ENCODE measurements at regions not wholly inside any gene's neighbourhood (a gene's known extent, or its start where the extent isn't known, plus 50 kb on each side); places are given as distances from the start of the nearest gene placed in this dataset.

- H3K27ac ChIP-seq (ENCODE audit: control insufficient read depth, insufficient read depth, low read length), result no peak overlapping the region
- dilution Hi-C loops (cut with MboI; ENCODE audit: extremely low pct_ligation_motif_present, low sequenced_read_pairs), result no loop called here
- no peak overlapping the region for H3K4me2 ChIP-seq (ENCODE audit: control insufficient read depth, extremely low read depth, insufficient read depth, low read depth, low read length)
- no peaks in the 10 kb centered on the region for H3K9me1 ChIP-seq (ENCODE audit: control insufficient read depth, extremely low read depth, insufficient read depth, low read length)
- no peaks in the 10 kb centered on the region for H3K79me2 ChIP-seq (ENCODE audit: control insufficient read depth, insufficient read depth, low read length)
- H2AFZ ChIP-seq (ENCODE audit: control insufficient read depth, low read length), result no peak overlapping the region
- DNase-seq (ENCODE audit: low read depth, low spot score) (no peak), FAIRE-seq (no peak)
- no peaks in the 10 kb centered on the region for H3K36me3 ChIP-seq (ENCODE audit: control insufficient read depth in 2 of 2, extremely low read depth in 1 of 2, insufficient read depth in 2 of 2, low read length in 2 of 2)
- H3K4me1 ChIP-seq (ENCODE audit: control insufficient read depth, extremely low read depth, insufficient read depth, low read length), result no peaks in the 10 kb centered on the region
- H3K9me3 ChIP-seq (ENCODE audit: control insufficient read depth, low read depth, low read length), result no peaks in the 10 kb centered on the region
- no peaks in the 10 kb centered on the region for H4K20me1 ChIP-seq (ENCODE audit: control insufficient read depth, extremely low read depth, insufficient read depth, low read length)
- no peak for TF ChIP-seq EZH2 (IDR thresholded peaks at IDR 0.05; ENCODE audit: low read length)
- TF ChIP-seq CTCF (optimal IDR thresholded peaks at IDR 0.05 in 1 of 3, IDR thresholded peaks at IDR 0.05 in 1 of 3, conservative IDR thresholded peaks at IDR 0.05 in 1 of 3; ENCODE audit: extremely low read depth in 1 of 3, insufficient read depth in 2 of 3, low read length in 3 of 3), result no peak
- no peak overlapping the region for H3K9ac ChIP-seq (ENCODE audit: control insufficient read depth, extremely low read depth, insufficient read depth, low read length)
- no peaks in the 10 kb centered on the region for H3K27me3 ChIP-seq (ENCODE audit: control insufficient read depth, extremely low read depth, insufficient read depth, low read length)
- no peak overlapping the region for H3K4me3 ChIP-seq (ENCODE audit: control insufficient read depth in 2 of 3, extremely low read depth in 1 of 3, insufficient read depth in 2 of 3, low read depth in 1 of 3, low read length in 3 of 3)
Measured at GRCh38 chr5:86689103-86689729, 71.5 kb downstream of the COX7C start.

GRCh38 chr5:86709157-86709881, 91.6 kb downstream of the COX7C start:
- Histone ChIP-seq H3K9me3 (ENCODE audit: control insufficient read depth, low read depth, low read length) (no peaks in the 10 kb centered on the region), H3K9ac (ENCODE audit: control insufficient read depth, extremely low read depth, insufficient read depth, low read length) (no peak overlapping the region), H3K4me1 (ENCODE audit: control insufficient read depth, extremely low read depth, insufficient read depth, low read length) (no peaks in the 10 kb centered on the region), H3K27me3 (ENCODE audit: control insufficient read depth, extremely low read depth, insufficient read depth, low read length) (no peaks in the 10 kb centered on the region), H2AFZ (ENCODE audit: control insufficient read depth, low read length) (no peak overlapping the region), H3K4me2 (ENCODE audit: control insufficient read depth, extremely low read depth, insufficient read depth, low read depth, low read length) (no peak overlapping the region), H3K36me3 (ENCODE audit: control insufficient read depth in 2 of 2, extremely low read depth in 1 of 2, insufficient read depth in 2 of 2, low read length in 2 of 2) (no peaks in the 10 kb centered on the region), H3K4me3 (ENCODE audit: control insufficient read depth in 2 of 3, extremely low read depth in 1 of 3, insufficient read depth in 2 of 3, low read depth in 1 of 3, low read length in 3 of 3) (no peak overlapping the region), H3K27ac (ENCODE audit: control insufficient read depth, insufficient read depth, low read length) (no peak overlapping the region), H3K79me2 (ENCODE audit: control insufficient read depth, insufficient read depth, low read length) (no peaks in the 10 kb centered on the region), H4K20me1 (ENCODE audit: control insufficient read depth, extremely low read depth, insufficient read depth, low read length) (no peaks in the 10 kb centered on the region), H3K9me1 (ENCODE audit: control insufficient read depth, extremely low read depth, insufficient read depth, low read length) (no peaks in the 10 kb centered on the region)
- DNase-seq (ENCODE audit: low read depth, low spot score), result no peak
- dilution Hi-C loops (cut with MboI; ENCODE audit: extremely low pct_ligation_motif_present, low sequenced_read_pairs), result no loop called here
- no peak for FAIRE-seq
- TF ChIP-seq EZH2 (IDR thresholded peaks at IDR 0.05; ENCODE audit: low read length) (no peak), CTCF (optimal IDR thresholded peaks at IDR 0.05 in 1 of 3, IDR thresholded peaks at IDR 0.05 in 1 of 3, conservative IDR thresholded peaks at IDR 0.05 in 1 of 3; ENCODE audit: extremely low read depth in 1 of 3, insufficient read depth in 2 of 3, low read length in 3 of 3) (no peak)
